SK-N-SH (cell line): ENCODE measurements at regions not wholly inside any gene's neighbourhood (a gene's known extent, or its start where the extent isn't known, plus 50 kb on each side); places are given as distances from the start of the nearest gene placed in this dataset.

ENCODE experiments used
- CTCF ChIA-PET: fragments of 300-600, 350-600 bp; formaldehyde crosslinking; extraction: SDS; loops from one replicate; lab custom pipeline; 2021; lab: Yijun Ruan, JAX
- POLR2A ChIA-PET: fragments of 350-600 bp; sonication (Branson Sonifier 250); formaldehyde crosslinking; extraction: SDS; loops from one replicate; lab custom pipeline; 2020; ENCODE audit warnings: antibody characterized with exemption, inconsistent platforms; lab: Yijun Ruan, JAX
- DNase-seq: peaks from one replicate; pipeline ENCODE4 v3.0.0; 2012
- H2AFZ ChIP-seq: fragments of 200-600 bp; sonication (generic); 2 replicates; pipeline ENCODE4 v1.8.1; 2016; ENCODE audit warnings: antibody characterized with exemption, mild to moderate bottlenecking, low read depth
- H3F3A ChIP-seq: fragments of 200-600 bp; sonication (generic); replicated peaks from 2 replicates; pipeline ENCODE3; 2016; ENCODE audit warnings: antibody characterized with exemption, mild to moderate bottlenecking; ENCODE audit not compliant: insufficient read depth
- H3K27ac ChIP-seq, 2 experiments: fragments of 200-500 bp in 1 of 2; fragments of 200-600 bp in 1 of 2; sonication (Bioruptor generic) in 1 of 2; sonication (generic), shearing (Covaris generic) in 1 of 2; 2 replicates each; pipeline versions ENCODE4 v1.5.1 to v1.6.1; 2014 to 2016; ENCODE audit warnings: low read depth in 2 of 2, inconsistent platforms in 1 of 2, low read length in 1 of 2, mild to moderate bottlenecking in 1 of 2, mixed read lengths in 1 of 2
- H3K27me3 ChIP-seq: fragments of 200-600 bp; sonication (generic), shearing (Covaris generic); 2 replicates; pipeline ENCODE4 v1.6.1; 2016; ENCODE audit warnings: mixed run types; ENCODE audit not compliant: insufficient read depth
- H3K36me3 ChIP-seq, 2 experiments: fragments of 200-500 bp in 1 of 2; fragments of 200-600 bp in 1 of 2; sonication (Bioruptor generic) in 1 of 2; sonication (generic) in 1 of 2; replicated peaks in 1 of 2; 2 replicates each; pipeline versions ENCODE3 to v1.5.1; 2014 to 2016; ENCODE audit warnings: low read length in 1 of 2, mild to moderate bottlenecking in 1 of 2; ENCODE audit not compliant: insufficient read depth in 2 of 2, control insufficient read depth in 1 of 2
- H3K4me1 ChIP-seq, 2 experiments: fragments of 200-500 bp in 1 of 2; fragments of 200-600 bp in 1 of 2; sonication (Bioruptor generic) in 1 of 2; sonication (generic), shearing (Covaris generic) in 1 of 2; 2 replicates each; pipeline versions ENCODE4 v1.5.1 to v1.6.1; 2014 to 2016; ENCODE audit warnings: low read depth in 1 of 2, low read length in 1 of 2, mixed run types in 1 of 2; ENCODE audit not compliant: insufficient read depth in 2 of 2, control insufficient read depth in 1 of 2
- H3K4me2 ChIP-seq: fragments of 200-600 bp; sonication (generic), shearing (Covaris generic); 2 replicates; pipeline ENCODE4 v1.6.1; 2017; ENCODE audit warnings: mixed run types
- H3K4me3 ChIP-seq, 2 experiments: fragments of 200-500 bp in 1 of 2; fragments of 200-600 bp in 1 of 2; sonication (Bioruptor generic) in 1 of 2; sonication (generic), shearing (Covaris generic) in 1 of 2; 2 replicates each; pipeline versions ENCODE4 v1.5.1 to v1.8.1; 2014 to 2016; ENCODE audit warnings: low read depth in 2 of 2, inconsistent platforms in 1 of 2, low read length in 1 of 2, mild to moderate bottlenecking in 1 of 2, mixed read lengths in 1 of 2, moderate library complexity in 1 of 2
- H3K79me2 ChIP-seq: fragments of 200-600 bp; sonication (generic); 2 replicates; pipeline ENCODE4 v1.8.1; 2017; ENCODE audit warnings: mild to moderate bottlenecking; ENCODE audit not compliant: insufficient read depth
- H3K9ac ChIP-seq: fragments of 200-600 bp; sonication (generic); 2 replicates; pipeline ENCODE4 v1.6.1; 2017; ENCODE audit warnings: mixed run types
- H3K9me2 ChIP-seq: fragments of 200-600 bp; sonication (generic); 2 replicates; pipeline ENCODE4 v1.6.1; 2017; ENCODE audit warnings: mixed run types
- H3K9me3 ChIP-seq: fragments of 200-600 bp; sonication (generic); 2 replicates; pipeline ENCODE4 v1.6.1; 2017; ENCODE audit warnings: mixed run types, mild to moderate bottlenecking, moderate library complexity
- H4K20me1 ChIP-seq: fragments of 200-600 bp; sonication (generic); 2 replicates; pipeline ENCODE4 v1.6.1; 2017; ENCODE audit warnings: mild to moderate bottlenecking, mixed run types; ENCODE audit not compliant: insufficient read depth
- CTCF ChIP-seq: fragments of 200-600 bp; sonication (generic); IDR thresholded peaks from 2 replicates; pipeline ENCODE4 v1.6.1; 2017; ENCODE audit warnings: antibody characterized with exemption, mild to moderate bottlenecking, moderate library complexity
- FOSL2 ChIP-seq: IDR thresholded peaks from 2 replicates; pipeline ENCODE4 v1.4.0; 2012; ENCODE audit warnings: low read depth, mild to moderate bottlenecking, moderate library complexity, borderline replicate concordance
- IRF3 ChIP-seq: fragments of 150-350 bp; IDR thresholded peaks from 2 replicates; pipeline ENCODE4 v1.6.1; 2016; ENCODE audit warnings: mild to moderate bottlenecking, low read depth, low read length
- MEF2A ChIP-seq: IDR thresholded peaks from 2 replicates; pipeline ENCODE4 v1.4.0; 2012; ENCODE audit warnings: low read depth, borderline replicate concordance
- MXI1 ChIP-seq: IDR thresholded peaks from 2 replicates; pipeline ENCODE4 v1.6.1; 2012; ENCODE audit warnings: mild to moderate bottlenecking, low read depth, low read length, improper control_type of control experiment
- NRF1 ChIP-seq: IDR thresholded peaks from 2 replicates; pipeline ENCODE4 v1.6.1; 2012; ENCODE audit warnings: low read depth, mild to moderate bottlenecking, low read length
- PBX3 ChIP-seq: IDR thresholded peaks from 2 replicates; pipeline ENCODE4; 2012
- RAD21 ChIP-seq: IDR thresholded peaks from 2 replicates; pipeline ENCODE4 v1.6.1; 2012; ENCODE audit warnings: mild to moderate bottlenecking, low read length
- RCOR1 ChIP-seq: fragments of 150-350 bp; IDR thresholded peaks from 2 replicates; pipeline ENCODE4 v1.6.1; 2017; ENCODE audit warnings: antibody characterized with exemption, low read length
- REST ChIP-seq: IDR thresholded peaks from 2 replicates; pipeline ENCODE4 v1.6.1; 2012; ENCODE audit warnings: mild to moderate bottlenecking, low read depth, low read length, moderate library complexity
- TCF12 ChIP-seq: IDR thresholded peaks from 2 replicates; pipeline ENCODE4 v1.4.0; 2012
- USF2 ChIP-seq: fragments of 150-350 bp; IDR thresholded peaks from 2 replicates; pipeline ENCODE4 v1.6.1; 2017; ENCODE audit warnings: antibody characterized with exemption, low read length, low read depth, borderline replicate concordance

- no peaks in the 10 kb centered on the region for H3K4me1 ChIP-seq
- CTCF ChIA-PET, result interaction anchor here (0.9 kb wide), 1 partner anchor 71 kb away, joined by 3 read pairs; no protein-coding TSS in a partner anchor
Measured at GRCh38 chr18:4986066-4986465, 211.0 kb downstream of the AKAIN1 start.

More at GRCh38 chr18:4986066-4986465, 211.0 kb downstream of the AKAIN1 start:
- Histone ChIP-seq H3K4me3 (no peak overlapping the region), H3K9ac (no peak overlapping the region), H3K27ac (no peak overlapping the region), H3K27me3 (no peaks in the 10 kb centered on the region), H3K9me2 (no peaks in the 10 kb centered on the region), H3K4me2 (no peak overlapping the region), H4K20me1 (no peaks in the 10 kb centered on the region), H3K9me3 (no peaks in the 10 kb centered on the region), H3F3A (no peaks in the 10 kb centered on the region), H3K79me2 (no peaks in the 10 kb centered on the region), H3K36me3 (no peaks in the 10 kb centered on the region), H2AFZ (no peak overlapping the region)
- POLR2A ChIA-PET, result no interaction called here
- TF ChIP-seq IRF3 (no peak), NRF1 (no peak), RAD21 (no peak), PBX3 (no peak), CTCF (no peak), REST (no peak), TCF12 (no peak), RCOR1 (no peak), MEF2A (no peak), USF2 (no peak), MXI1 (no peak), FOSL2 (no peak)
- no peak for DNase-seq
